Keratinocyte (primary cell): ENCODE measurements at regions not wholly inside any gene's neighbourhood (a gene's known extent, or its start where the extent isn't known, plus 50 kb on each side); places are given as distances from the start of the nearest gene placed in this dataset.

ENCODE experiments used
- DNase-seq: peaks from one replicate; pipeline ENCODE4 v3.0.0-alpha.2; 2011; ENCODE audit warnings: low read depth, missing footprints, low spot score
- FAIRE-seq: peaks from 2 replicates; lab custom pipeline; 2011; peaks lifted over from hg19 to GRCh38; lab: Jason Lieb, UNC
- H2AFZ ChIP-seq: 2 replicates; pipeline ENCODE4 v1.6.0; 2012; ENCODE audit warnings: low read length, control low read depth, inconsistent platforms; ENCODE audit not compliant: control insufficient read depth
- H3K27ac ChIP-seq: 2 replicates; pipeline ENCODE4 v1.5.1; 2011; ENCODE audit warnings: low read length; ENCODE audit not compliant: control insufficient read depth, insufficient read depth
- H3K27me3 ChIP-seq: 3 replicates; pipeline ENCODE4 v1.6.0; 2011; ENCODE audit warnings: low read length; ENCODE audit not compliant: control insufficient read depth, insufficient read depth; ENCODE audit errors: extremely low read depth
- H3K36me3 ChIP-seq, 2 experiments: 2 replicates in 1 of 2; 3 replicates in 1 of 2; pipeline ENCODE4 v1.5.1; 2011; ENCODE audit warnings: low read length in 2 of 2, mild to moderate bottlenecking in 1 of 2; ENCODE audit not compliant: control insufficient read depth in 2 of 2, insufficient read depth in 2 of 2; ENCODE audit errors: extremely low read depth in 1 of 2
- H3K4me1 ChIP-seq: 3 replicates; pipeline ENCODE4 v1.5.1; 2011; ENCODE audit warnings: low read length; ENCODE audit not compliant: control insufficient read depth, insufficient read depth; ENCODE audit errors: extremely low read depth
- H3K4me2 ChIP-seq: 3 replicates; pipeline ENCODE4 v1.6.0; 2011; ENCODE audit warnings: low read depth, low read length; ENCODE audit not compliant: control insufficient read depth, insufficient read depth; ENCODE audit errors: extremely low read depth
- H3K4me3 ChIP-seq, 3 experiments: fragments of 200-600 bp in 1 of 3; sonication (generic) in 1 of 3; 2 replicates in 2 of 3; 3 replicates in 1 of 3; pipeline ENCODE4 v1.5.1; 2011 to 2016; ENCODE audit warnings: low read length in 3 of 3, mild to moderate bottlenecking in 3 of 3, control low read depth in 2 of 3, inconsistent platforms in 1 of 3, low read depth in 1 of 3, mixed read lengths in 1 of 3, mixed run types in 1 of 3, moderate library complexity in 1 of 3; ENCODE audit not compliant: control insufficient read depth in 2 of 3, insufficient read depth in 2 of 3; ENCODE audit errors: extremely low read depth in 1 of 3
- H3K79me2 ChIP-seq: 2 replicates; pipeline ENCODE4 v1.6.0; 2012; ENCODE audit warnings: low read length; ENCODE audit not compliant: control insufficient read depth, insufficient read depth
- H3K9ac ChIP-seq: 3 replicates; pipeline ENCODE4 v1.6.0; 2011; ENCODE audit warnings: low read length; ENCODE audit not compliant: control insufficient read depth, insufficient read depth; ENCODE audit errors: extremely low read depth
- H3K9me1 ChIP-seq: 3 replicates; pipeline ENCODE4 v1.6.0; 2011; ENCODE audit warnings: low read length; ENCODE audit not compliant: control insufficient read depth, insufficient read depth; ENCODE audit errors: extremely low read depth
- H3K9me3 ChIP-seq: 2 replicates; pipeline ENCODE4 v1.5.1; 2012; ENCODE audit warnings: low read depth, low read length; ENCODE audit not compliant: control insufficient read depth
- H4K20me1 ChIP-seq: 3 replicates; pipeline ENCODE4 v1.6.0; 2011; ENCODE audit warnings: low read length; ENCODE audit not compliant: control insufficient read depth, insufficient read depth; ENCODE audit errors: extremely low read depth
- EZH2 ChIP-seq: IDR thresholded peaks from one replicate; pipeline ENCODE4 v1.6.1; 2012; ENCODE audit warnings: inconsistent platforms, mild to moderate bottlenecking, low read length, moderate library complexity
- dilution Hi-C: fragments of 300-500 bp; cut with MboI; formaldehyde crosslinking; loops from one replicate; pipeline ENCODE4 v1.7.0; 2020; ENCODE audit warnings: low sequenced_read_pairs; ENCODE audit not compliant: extremely low pct_ligation_motif_present
- TF ChIP-seq, protein P1 (sequence below), 3 experiments: IDR thresholded peaks in 1 of 3; conservative IDR thresholded peaks in 1 of 3; optimal IDR thresholded peaks in 1 of 3; 2 replicates in 2 of 3; 3 replicates in 1 of 3; pipeline versions ENCODE3 to v1.5.1; 2011; ENCODE audit warnings: low read length in 3 of 3, mild to moderate bottlenecking in 3 of 3, moderate library complexity in 2 of 3, control low read depth in 1 of 3, inconsistent platforms in 1 of 3; ENCODE audit not compliant: insufficient read depth in 2 of 3; ENCODE audit errors: extremely low read depth in 1 of 3

DNA sequence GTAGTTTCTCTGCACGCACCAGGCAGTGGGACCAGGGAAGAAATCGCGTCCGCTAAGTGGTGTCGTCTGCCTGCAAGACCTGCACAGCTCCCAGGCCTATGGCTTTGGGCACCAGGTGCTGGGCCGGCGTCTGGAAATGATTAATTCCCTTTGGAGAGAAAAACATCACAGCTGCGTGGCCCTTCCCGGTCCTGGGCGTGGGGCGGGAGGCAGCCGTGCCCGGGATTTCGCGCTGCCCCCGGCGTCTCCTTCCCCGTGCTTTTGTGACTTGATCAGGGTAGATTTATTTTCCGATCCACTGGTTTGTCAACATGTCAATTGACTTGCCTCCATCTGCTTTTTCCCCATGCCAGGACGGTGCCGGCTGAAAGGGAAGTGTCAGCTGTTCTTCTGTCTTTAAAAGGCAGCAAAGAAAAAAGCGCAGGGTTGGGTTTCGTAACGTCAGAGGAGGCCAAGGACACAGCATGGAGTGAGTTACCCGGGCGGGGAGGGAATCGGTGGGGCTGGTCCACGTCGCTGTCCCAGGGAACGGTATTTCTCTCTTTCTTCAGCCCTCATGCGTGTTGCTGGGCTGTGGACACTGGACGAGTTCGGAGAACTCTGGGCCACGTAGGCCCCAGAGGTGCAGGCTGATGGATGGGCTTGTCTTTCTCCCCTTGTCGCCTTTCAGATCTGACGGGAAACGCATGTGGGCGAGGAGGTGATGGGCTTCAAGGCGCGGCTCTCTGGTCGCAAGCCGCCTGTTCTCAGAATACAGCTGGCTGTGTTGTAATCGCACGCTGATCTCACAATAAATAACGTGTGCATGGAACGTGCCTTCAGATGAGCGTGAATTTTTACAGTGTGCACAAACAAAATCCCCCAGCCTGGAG lies 188.1 kb upstream of the ZNF469 start:
- Histone ChIP-seq H3K36me3 (no peaks in the 10 kb centered on the region), H3K4me2 (peak overlapping the region; percentile 27), H3K27me3 (peaks cover 14% of the 10 kb centered on the region), H2AFZ (no peak overlapping the region), H4K20me1 (no peaks in the 10 kb centered on the region), H3K4me1 (no peaks in the 10 kb centered on the region), H3K9me3 (no peaks in the 10 kb centered on the region), H3K79me2 (no peaks in the 10 kb centered on the region), H3K4me3 (no peak overlapping the region), H3K9ac (no peak overlapping the region), H3K27ac (no peak overlapping the region), H3K9me1 (no peaks in the 10 kb centered on the region)
- dilution Hi-C loops = no loop called here
- TF ChIP-seq, protein P1, sequence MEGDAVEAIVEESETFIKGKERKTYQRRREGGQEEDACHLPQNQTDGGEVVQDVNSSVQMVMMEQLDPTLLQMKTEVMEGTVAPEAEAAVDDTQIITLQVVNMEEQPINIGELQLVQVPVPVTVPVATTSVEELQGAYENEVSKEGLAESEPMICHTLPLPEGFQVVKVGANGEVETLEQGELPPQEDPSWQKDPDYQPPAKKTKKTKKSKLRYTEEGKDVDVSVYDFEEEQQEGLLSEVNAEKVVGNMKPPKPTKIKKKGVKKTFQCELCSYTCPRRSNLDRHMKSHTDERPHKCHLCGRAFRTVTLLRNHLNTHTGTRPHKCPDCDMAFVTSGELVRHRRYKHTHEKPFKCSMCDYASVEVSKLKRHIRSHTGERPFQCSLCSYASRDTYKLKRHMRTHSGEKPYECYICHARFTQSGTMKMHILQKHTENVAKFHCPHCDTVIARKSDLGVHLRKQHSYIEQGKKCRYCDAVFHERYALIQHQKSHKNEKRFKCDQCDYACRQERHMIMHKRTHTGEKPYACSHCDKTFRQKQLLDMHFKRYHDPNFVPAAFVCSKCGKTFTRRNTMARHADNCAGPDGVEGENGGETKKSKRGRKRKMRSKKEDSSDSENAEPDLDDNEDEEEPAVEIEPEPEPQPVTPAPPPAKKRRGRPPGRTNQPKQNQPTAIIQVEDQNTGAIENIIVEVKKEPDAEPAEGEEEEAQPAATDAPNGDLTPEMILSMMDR (optimal IDR thresholded peaks at IDR 0.05 in 1 of 3, IDR thresholded peaks at IDR 0.05 in 1 of 3, conservative IDR thresholded peaks at IDR 0.05 in 1 of 3; ENCODE audit: extremely low read depth in 1 of 3, insufficient read depth in 2 of 3, low read length in 3 of 3) = no peak
- no peak for TF ChIP-seq EZH2
- no peak for FAIRE-seq
- no peak for DNase-seq

DNA sequence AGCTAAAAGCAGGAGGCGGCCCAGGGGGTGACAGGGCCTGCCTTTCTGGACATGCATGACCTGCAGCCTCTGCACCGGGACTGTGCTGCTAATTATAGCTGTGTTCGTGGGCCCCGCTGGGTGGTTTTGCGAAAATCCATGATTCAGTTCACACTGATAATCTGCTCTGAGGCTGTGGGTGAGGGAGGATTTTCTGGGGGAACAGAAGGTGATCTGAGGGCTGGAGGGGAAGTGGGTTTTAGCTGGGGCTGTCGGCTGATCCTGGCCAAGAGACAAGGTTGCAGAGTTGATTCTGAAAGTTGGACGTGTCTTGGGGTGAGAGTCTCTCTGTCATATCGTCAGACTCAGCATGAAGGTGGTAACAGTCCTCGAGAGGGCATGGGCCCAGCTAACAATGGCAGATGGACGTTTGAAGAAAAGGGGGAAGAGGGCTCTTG lies 187.5 kb upstream of the ZNF469 start:
- Histone ChIP-seq H3K36me3 (no peaks in the 10 kb centered on the region), H4K20me1 (no peaks in the 10 kb centered on the region), H3K4me3 (no peak overlapping the region), H3K4me2 (no peak overlapping the region), H3K27me3 (peaks cover 14% of the 10 kb centered on the region), H3K9me1 (no peaks in the 10 kb centered on the region), H3K9me3 (no peaks in the 10 kb centered on the region), H3K4me1 (no peaks in the 10 kb centered on the region), H3K27ac (no peak overlapping the region), H2AFZ (no peak overlapping the region), H3K79me2 (no peaks in the 10 kb centered on the region), H3K9ac (no peak overlapping the region)
- DNase-seq (no peak), FAIRE-seq (no peak)
- dilution Hi-C loops = no loop called here
- no peak for TF ChIP-seq EZH2
- TF ChIP-seq, protein P1 (optimal IDR thresholded peaks at IDR 0.05 in 1 of 3, IDR thresholded peaks at IDR 0.05 in 1 of 3, conservative IDR thresholded peaks at IDR 0.05 in 1 of 3; ENCODE audit: extremely low read depth in 1 of 3, insufficient read depth in 2 of 3, low read length in 3 of 3) = no peak
